HepG2 (cell line): ENCODE measurements at regions not wholly inside any gene's neighbourhood (a gene's known extent, or its start where the extent isn't known, plus 50 kb on each side); places are given as distances from the start of the nearest gene placed in this dataset.
A peak's percentile ranks its signal among the peaks of the same experiment; 100 is the strongest.

Source experiments
- ATAC-seq: fragments of 200-7000 bp; cut with Tn5 transposase; 3 replicates; pipeline ENCODE4 v1.9.1; 2020; ENCODE audit warnings: mild to moderate bottlenecking, moderate library complexity
- BruUV-seq: library from RNA; stranded (reverse); fragments of 400-500 nt; replicated peaks from 2 replicates; lab custom pipeline; 2021; lab: Mats Ljungman, UMichigan
- CTCF ChIA-PET: fragments of 300-600 bp; formaldehyde crosslinking; extraction: SDS; loops from one replicate; lab custom pipeline; 2021; ENCODE audit warnings: low total read pairs, inconsistent platforms, low intra/inter-chr PET ratio; lab: Yijun Ruan, JAX
- POLR2A ChIA-PET: fragments of 350-600 bp; sonication (Branson Sonifier 250); formaldehyde crosslinking; loops from one replicate; lab custom pipeline; 2020; ENCODE audit warnings: antibody characterized with exemption, inconsistent platforms; lab: Yijun Ruan, JAX
- DNase-seq: peaks from one replicate; pipeline ENCODE4 v3.0.0-alpha.2; 2015; ENCODE audit warnings: low spot score
- FAIRE-seq: peaks from 3 replicates; lab custom pipeline; 2011; peaks lifted over from hg19 to GRCh38; lab: Jason Lieb, UNC
- H2AFZ ChIP-seq: one replicate; pipeline ENCODE4 v1.6.1; 2011; ENCODE audit warnings: low read length, inconsistent platforms
- H3K27ac ChIP-seq: fragments of 300-600 bp; 3 replicates; pipeline ENCODE4 v1.8.0; 2011; ENCODE audit warnings: mixed run types, mild to moderate bottlenecking, mixed read lengths, low read length, inconsistent platforms; ENCODE audit not compliant: insufficient read depth; ENCODE audit errors: extremely low read length
- H3K27me3 ChIP-seq, 2 experiments: fragments of 200-600 bp in 1 of 2; 2 replicates in 1 of 2; 3 replicates in 1 of 2; pipeline versions ENCODE4 v1.6.0 to v1.8.0; 2011; ENCODE audit warnings: low read length in 2 of 2, mild to moderate bottlenecking in 2 of 2, moderate library complexity in 2 of 2, inconsistent platforms in 1 of 2; ENCODE audit not compliant: insufficient read depth in 2 of 2, control insufficient read depth in 1 of 2
- H3K36me3 ChIP-seq, 2 experiments: fragments of 200-600 bp in 1 of 2; replicated peaks in 1 of 2; 2 replicates in 1 of 2; 3 replicates in 1 of 2; pipeline versions ENCODE4 v1.5.1 to v1.8.0; 2011; ENCODE audit warnings: low read length in 2 of 2, inconsistent platforms in 1 of 2; ENCODE audit not compliant: insufficient read depth in 2 of 2, control insufficient read depth in 1 of 2
- H3K4me1 ChIP-seq: 2 replicates; pipeline ENCODE4 v1.5.1; 2012; ENCODE audit warnings: low read length, inconsistent platforms; ENCODE audit not compliant: insufficient read depth
- H3K4me2 ChIP-seq: 2 replicates; pipeline ENCODE4 v1.6.0; 2011; ENCODE audit warnings: low read depth, low read length, inconsistent platforms
- H3K4me3 ChIP-seq, 3 experiments: fragments of 200-600 bp in 1 of 3; sonication (generic), shearing (Covaris generic) in 1 of 3; replicated peaks in 1 of 3; 2 replicates each; pipeline ENCODE4 v1.5.1; 2011 to 2016; ENCODE audit warnings: low read length in 3 of 3, inconsistent platforms in 2 of 3, low read depth in 2 of 3, mild to moderate bottlenecking in 2 of 3, control low read depth in 1 of 3, mixed read lengths in 1 of 3; ENCODE audit not compliant: insufficient read depth in 1 of 3
- H3K79me2 ChIP-seq: one replicate; pipeline ENCODE4 v1.6.1; 2011; ENCODE audit warnings: low read length, inconsistent platforms; ENCODE audit not compliant: insufficient read depth
- H3K9ac ChIP-seq: 2 replicates; pipeline ENCODE4 v1.6.0; 2011; ENCODE audit warnings: mild to moderate bottlenecking, low read depth, low read length, inconsistent platforms; ENCODE audit not compliant: insufficient read depth
- H3K9me3 ChIP-seq: 2 replicates; pipeline ENCODE4 v1.5.1; 2012; ENCODE audit warnings: mild to moderate bottlenecking, low read length
- H4K20me1 ChIP-seq: 2 replicates; pipeline ENCODE4 v1.6.0; 2011; ENCODE audit warnings: inconsistent platforms, mild to moderate bottlenecking, low read length, moderate library complexity; ENCODE audit not compliant: insufficient read depth
- MEF2D ChIP-seq: sonication (generic); formaldehyde crosslinking; IDR thresholded peaks from 2 replicates; pipeline ENCODE4 v1.5.1; 2020; ENCODE audit warnings: mild to moderate bottlenecking, missing genetic modification reagents
- POLR2AphosphoS2 ChIP-seq: IDR thresholded peaks from 2 replicates; pipeline ENCODE4 v1.6.1; 2011; ENCODE audit warnings: low read depth, low read length, improper control_type of control experiment
- SCMH1 ChIP-seq: sonication (generic); formaldehyde crosslinking; IDR thresholded peaks from 2 replicates; pipeline ENCODE4 v1.9.0; 2021; ENCODE audit warnings: missing genetic modification reagents, mild to moderate bottlenecking, borderline replicate concordance
- SMAD9 ChIP-seq: sonication (generic); formaldehyde crosslinking; IDR thresholded peaks from 2 replicates; pipeline ENCODE4 v1.5.1; 2020; ENCODE audit warnings: mild to moderate bottlenecking, missing genetic modification reagents
- SP2 ChIP-seq: sonication (generic); formaldehyde crosslinking; IDR thresholded peaks from 2 replicates; pipeline ENCODE4 v1.5.1; 2020; ENCODE audit warnings: mild to moderate bottlenecking, missing genetic modification reagents
- ZNF557 ChIP-seq: sonication (generic); formaldehyde crosslinking; IDR thresholded peaks from 2 replicates; pipeline ENCODE4 v1.4.0; 2020; ENCODE audit warnings: missing genetic modification reagents
- ZNF816 ChIP-seq: sonication (generic); formaldehyde crosslinking; IDR thresholded peaks from 2 replicates; pipeline ENCODE4 v1.8.0; 2022; ENCODE audit warnings: missing genetic modification reagents, mild to moderate bottlenecking, borderline replicate concordance
- WGBS: methylation state at CpG from one replicate; pipeline ENCODE4 v1.1.6; 2017; ENCODE audit warnings: low lambda C conversion rate; 5-methylcytosine and 5-hydroxymethylcytosine counted together
- in situ Hi-C: cut with HindIII; loops from 2 replicates; pipeline ENCODE4 v1.10.0; 2017; ENCODE audit warnings: low pct_unique_long_range_greater_than_20kb; ENCODE audit not compliant: extremely low pct_ligation_motif_present
- intact Hi-C: fragments of 100-400 bp; cut with micrococcal nuclease; formaldehyde crosslinking; loops from one replicate; pipeline ENCODE4 v1.10.0; 2022; ENCODE audit not compliant: unreplicated experiment
- TF ChIP-seq, protein P1 (sequence below): sonication (generic); formaldehyde crosslinking; IDR thresholded peaks from 2 replicates; pipeline ENCODE4 v1.4.0; 2020; ENCODE audit warnings: missing genetic modification reagents
- TF ChIP-seq, protein P2 (sequence below): sonication (generic); formaldehyde crosslinking; IDR thresholded peaks from 2 replicates; pipeline ENCODE4 v1.4.0; 2020; ENCODE audit warnings: missing genetic modification reagents, mild to moderate bottlenecking, borderline replicate concordance

DNA sequence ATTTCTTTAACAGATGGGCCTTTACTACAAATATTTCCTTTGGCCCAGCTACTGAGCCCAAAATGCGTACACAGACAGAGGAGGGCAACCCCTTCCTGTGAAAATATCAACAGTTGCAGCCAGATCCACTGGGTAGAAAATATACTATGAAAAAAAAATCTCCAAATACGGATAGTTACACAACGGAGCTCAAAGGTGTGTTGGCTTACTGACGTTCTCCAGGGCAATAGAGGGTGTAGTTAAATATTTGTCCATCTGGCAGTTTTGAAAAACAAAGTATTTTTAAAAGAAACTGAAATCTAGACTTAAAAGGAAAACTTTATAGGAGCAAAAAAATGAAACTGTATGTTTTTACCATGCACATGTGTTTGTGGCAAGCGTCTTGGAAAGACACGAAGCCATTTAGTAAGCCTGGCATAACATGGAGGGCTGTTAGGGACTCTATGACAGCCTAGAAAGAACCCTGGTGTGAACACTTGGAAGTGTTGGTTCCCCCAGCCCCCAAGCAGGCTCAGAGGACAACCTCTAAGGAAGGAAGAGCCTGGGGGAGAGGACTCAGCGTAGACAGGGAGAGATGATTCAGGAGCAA lies 157.8 kb upstream of the TRPM3 start (continued):
- TF ChIP-seq, protein P1, sequence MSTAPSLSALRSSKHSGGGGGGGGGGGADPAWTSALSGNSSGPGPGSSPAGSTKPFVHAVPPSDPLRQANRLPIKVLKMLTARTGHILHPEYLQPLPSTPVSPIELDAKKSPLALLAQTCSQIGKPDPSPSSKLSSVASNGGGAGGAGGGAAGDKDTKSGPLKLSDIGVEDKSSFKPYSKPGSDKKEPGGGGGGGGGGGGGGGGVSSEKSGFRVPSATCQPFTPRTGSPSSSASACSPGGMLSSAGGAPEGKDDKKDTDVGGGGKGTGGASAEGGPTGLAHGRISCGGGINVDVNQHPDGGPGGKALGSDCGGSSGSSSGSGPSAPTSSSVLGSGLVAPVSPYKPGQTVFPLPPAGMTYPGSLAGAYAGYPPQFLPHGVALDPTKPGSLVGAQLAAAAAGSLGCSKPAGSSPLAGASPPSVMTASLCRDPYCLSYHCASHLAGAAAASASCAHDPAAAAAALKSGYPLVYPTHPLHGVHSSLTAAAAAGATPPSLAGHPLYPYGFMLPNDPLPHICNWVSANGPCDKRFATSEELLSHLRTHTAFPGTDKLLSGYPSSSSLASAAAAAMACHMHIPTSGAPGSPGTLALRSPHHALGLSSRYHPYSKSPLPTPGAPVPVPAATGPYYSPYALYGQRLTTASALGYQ = peak; percentile 68; the same call in 1 of the 2 replicates
- TF ChIP-seq ZNF557 (CRISPR knock-in tag) (no peak), SMAD9 (CRISPR knock-in tag) (no peak), MEF2D (0 out of 2 replicates have a peak, but pooled peaks have one; percentile 43), POLR2AphosphoS2 (no peak)
- TF ChIP-seq, protein P2, sequence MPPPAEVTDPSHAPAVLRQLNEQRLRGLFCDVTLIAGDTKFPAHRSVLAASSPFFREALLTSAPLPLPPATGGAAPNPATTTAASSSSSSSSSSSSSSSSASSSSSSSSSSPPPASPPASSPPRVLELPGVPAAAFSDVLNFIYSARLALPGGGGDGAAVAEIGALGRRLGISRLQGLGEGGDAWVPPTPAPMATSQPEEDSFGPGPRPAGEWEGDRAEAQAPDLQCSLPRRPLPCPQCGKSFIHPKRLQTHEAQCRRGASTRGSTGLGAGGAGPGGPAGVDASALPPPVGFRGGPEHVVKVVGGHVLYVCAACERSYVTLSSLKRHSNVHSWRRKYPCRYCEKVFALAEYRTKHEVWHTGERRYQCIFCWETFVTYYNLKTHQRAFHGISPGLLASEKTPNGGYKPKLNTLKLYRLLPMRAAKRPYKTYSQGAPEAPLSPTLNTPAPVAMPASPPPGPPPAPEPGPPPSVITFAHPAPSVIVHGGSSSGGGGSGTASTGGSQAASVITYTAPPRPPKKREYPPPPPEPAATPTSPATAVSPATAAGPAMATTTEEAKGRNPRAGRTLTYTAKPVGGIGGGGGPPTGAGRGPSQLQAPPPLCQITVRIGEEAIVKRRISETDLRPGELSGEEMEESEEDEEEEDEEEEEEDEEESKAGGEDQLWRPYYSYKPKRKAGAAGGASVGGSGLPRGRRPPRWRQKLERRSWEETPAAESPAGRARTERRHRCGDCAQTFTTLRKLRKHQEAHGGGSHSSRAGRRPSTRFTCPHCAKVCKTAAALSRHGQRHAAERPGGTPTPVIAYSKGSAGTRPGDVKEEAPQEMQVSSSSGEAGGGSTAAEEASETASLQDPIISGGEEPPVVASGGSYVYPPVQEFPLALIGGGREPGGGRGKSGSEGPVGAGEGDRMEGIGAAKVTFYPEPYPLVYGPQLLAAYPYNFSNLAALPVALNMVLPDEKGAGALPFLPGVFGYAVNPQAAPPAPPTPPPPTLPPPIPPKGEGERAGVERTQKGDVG (CRISPR knock-in tag) = no peak

DNA sequence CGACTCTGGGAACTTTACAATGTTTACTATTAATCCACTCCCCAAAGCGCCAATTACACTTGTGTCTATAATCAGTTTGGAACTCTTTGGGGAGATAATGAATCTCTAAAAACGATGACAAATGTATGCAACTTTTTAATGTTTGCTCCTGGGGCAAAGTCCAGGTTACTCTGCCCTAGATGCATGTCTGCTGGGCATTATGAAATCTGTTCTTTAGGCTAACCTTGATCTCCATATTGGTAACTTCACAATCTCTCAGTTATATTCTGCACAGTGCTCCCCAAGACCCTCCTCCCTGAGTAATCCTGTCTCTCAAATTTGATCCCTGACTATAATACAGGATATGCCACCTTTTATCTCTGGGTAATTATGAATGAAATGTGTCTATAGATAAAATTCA lies 152.2 kb upstream of the TRPM3 start:
- Histone ChIP-seq H3K4me3 (no peak overlapping the region), H3K9me3 (no peaks in the 10 kb centered on the region), H3K36me3 (no peaks in the 10 kb centered on the region), H3K27ac (no peak overlapping the region), H3K79me2 (no peaks in the 10 kb centered on the region), H3K4me2 (peak overlapping the region; percentile 1; the same call in 1 of the 2 replicates), H3K9ac (no peak overlapping the region), H2AFZ (no peak overlapping the region), H3K27me3 (0 out of 5 replicates have a peak, but pooled peaks cover 0 to 4% of the 10 kb centered on the region in 2 experiments), H3K4me1 (peaks cover 29% of the 10 kb centered on the region), H4K20me1 (no peaks in the 10 kb centered on the region)
- intact Hi-C loops = no loop called here
- FAIRE-seq (peak; percentile 12), DNase-seq (peak; percentile 60), ATAC-seq (peak; percentile 88)
- WGBS = 8% methylated on average over 3 of the region's 3 CpGs
- CTCF ChIA-PET = no interaction called here
- in situ Hi-C loops = no loop called here
- POLR2A ChIA-PET = no interaction called here
- no TSS peak for BruUV-seq
- TF ChIP-seq SP2 (CRISPR knock-in tag) = no peak
- TF ChIP-seq ZNF816 (CRISPR knock-in tag) = no peak
- TF ChIP-seq SCMH1 = no peak
